GM12878 (cell line): ENCODE measurements at regions not wholly inside any gene's neighbourhood (a gene's known extent, or its start where the extent isn't known, plus 50 kb on each side); places are given as distances from the start of the nearest gene placed in this dataset.

Experiments
- ATAC-seq: fragments of 200-7000 bp; cut with Tn5 transposase; 3 replicates; pipeline ENCODE4 v1.9.1; 2020; ENCODE audit warnings: mild to moderate bottlenecking, moderate library complexity
- BruUV-seq: library from RNA; stranded (reverse); fragments of 400-500 nt; replicated peaks from 2 replicates; lab custom pipeline; 2021; lab: Mats Ljungman, UMichigan
- CTCF ChIA-PET: fragments of 300-600 bp; sonication (Branson Sonifier 250); formaldehyde crosslinking; extraction: SDS; loops from one replicate; lab custom pipeline; 2021; ENCODE audit warnings: inconsistent platforms; lab: Yijun Ruan, JAX
- POLR2A ChIA-PET: fragments of 350-600 bp; formaldehyde crosslinking; extraction: SDS; loops from one replicate; lab custom pipeline; 2021; ENCODE audit warnings: inconsistent platforms; lab: Charles Lee
- RAD21 ChIA-PET: fragments of 300-600 bp; sonication (Branson Sonifier 250); formaldehyde crosslinking; loops from one replicate; lab custom pipeline; 2023; ENCODE audit warnings: antibody characterized with exemption; ENCODE audit not compliant: unreplicated experiment; lab: Charles Lee
- SMC1A ChIA-PET: fragments of 300-600 bp; sonication (Branson Sonifier 250); formaldehyde crosslinking; loops from one replicate; lab custom pipeline; 2023; ENCODE audit not compliant: unreplicated experiment, uncharacterized antibody; lab: Charles Lee
- DNase-seq: peaks from one replicate; pipeline ENCODE4 v3.0.0-alpha.2; 2011; ENCODE audit warnings: low read depth, low spot score
- FAIRE-seq: peaks from 3 replicates; lab custom pipeline; 2011; peaks lifted over from hg19 to GRCh38; lab: Jason Lieb, UNC
- H2AFZ ChIP-seq: 2 replicates; pipeline ENCODE4 v1.6.0; 2011; ENCODE audit warnings: low read depth, low read length, control low read depth; ENCODE audit not compliant: control insufficient read depth
- H3K27ac ChIP-seq: 2 replicates; pipeline ENCODE4 v1.5.1; 2011; ENCODE audit warnings: control low read depth; ENCODE audit not compliant: control insufficient read depth, insufficient read depth
- H3K27me3 ChIP-seq, 2 experiments: replicated peaks in 1 of 2; 2 replicates each; pipeline versions ENCODE4 v1.6.0 to v1.6.1; 2011; ENCODE audit warnings: low read length in 1 of 2; ENCODE audit not compliant: control insufficient read depth in 2 of 2, insufficient read depth in 2 of 2
- H3K36me3 ChIP-seq, 2 experiments: 2 replicates each; pipeline ENCODE4 v1.5.1; 2011; ENCODE audit warnings: low read length in 1 of 2; ENCODE audit not compliant: control insufficient read depth in 2 of 2, insufficient read depth in 2 of 2
- H3K4me1 ChIP-seq: 2 replicates; pipeline ENCODE4 v1.6.1; 2011; ENCODE audit warnings: mild to moderate bottlenecking, low read length, moderate library complexity, mixed read lengths; ENCODE audit not compliant: control insufficient read depth, insufficient read depth
- H3K4me2 ChIP-seq: 2 replicates; pipeline ENCODE4 v1.6.0; 2011; ENCODE audit warnings: control low read depth; ENCODE audit not compliant: control insufficient read depth, insufficient read depth
- H3K4me3 ChIP-seq: fragments of 200-600 bp; sonication (generic); 2 replicates; pipeline ENCODE4 v1.5.1; 2016
- H3K79me2 ChIP-seq: 2 replicates; pipeline ENCODE4 v1.6.0; 2011; ENCODE audit warnings: low read length; ENCODE audit not compliant: control insufficient read depth, insufficient read depth
- H3K9ac ChIP-seq: 2 replicates; pipeline ENCODE4 v1.8.0; 2011; ENCODE audit warnings: low read length, control low read depth, mixed read lengths; ENCODE audit not compliant: control insufficient read depth, insufficient read depth
- H3K9me3 ChIP-seq: replicated peaks from 3 replicates; pipeline ENCODE4 v1.5.1; 2011; ENCODE audit warnings: mild to moderate bottlenecking, low read length; ENCODE audit not compliant: control insufficient read depth, insufficient read depth
- H4K20me1 ChIP-seq: 2 replicates; pipeline ENCODE4 v1.6.0; 2011; ENCODE audit not compliant: control insufficient read depth, insufficient read depth
- CEBPB ChIP-seq, 2 experiments: fragments of 150-350 bp in 1 of 2; IDR thresholded peaks; 2 replicates each; pipeline ENCODE4 v1.6.1; 2012 to 2014; ENCODE audit warnings: low read depth in 2 of 2, low read length in 2 of 2, borderline replicate concordance in 1 of 2, inconsistent platforms in 1 of 2
- HSF1 ChIP-seq: fragments of 150-350 bp; IDR thresholded peaks from 2 replicates; pipeline ENCODE4 v1.6.1; 2014; ENCODE audit warnings: mild to moderate bottlenecking, low read depth, low read length
- IRF3 ChIP-seq: fragments of 450-650 bp; IDR thresholded peaks from 2 replicates; pipeline ENCODE4 v1.6.1; 2014; ENCODE audit warnings: mild to moderate bottlenecking
- KLF5 ChIP-seq: fragments of 450-650 bp; IDR thresholded peaks from 2 replicates; pipeline ENCODE4 v1.6.1; 2014; ENCODE audit warnings: mild to moderate bottlenecking; ENCODE audit not compliant: partially characterized antibody
- NFXL1 ChIP-seq: fragments of 450-650 bp; IDR thresholded peaks from 2 replicates; pipeline ENCODE4 v1.6.1; 2017; ENCODE audit warnings: antibody characterized with exemption, mild to moderate bottlenecking, borderline replicate concordance
- NR2C2 ChIP-seq: IDR thresholded peaks from 2 replicates; pipeline ENCODE4 v1.6.1; 2011; ENCODE audit warnings: borderline replicate concordance, low read depth; ENCODE audit not compliant: control insufficient read depth, insufficient read length
- POLR2A ChIP-seq: IDR thresholded peaks from 2 replicates; pipeline ENCODE4 v1.6.1; 2011; ENCODE audit warnings: low read depth, mild to moderate bottlenecking, low read length
- SKIL ChIP-seq: fragments of 450-650 bp; IDR thresholded peaks from 2 replicates; pipeline ENCODE4 v1.6.1; 2017; ENCODE audit warnings: mild to moderate bottlenecking, low read depth, inconsistent platforms; ENCODE audit not compliant: poor library complexity, severe bottlenecking
- SREBF2 ChIP-seq: IDR thresholded peaks from 2 replicates; pipeline ENCODE4 v1.6.1; 2012; ENCODE audit warnings: mild to moderate bottlenecking, low read length
- YBX1 ChIP-seq: fragments of 450-650 bp; IDR thresholded peaks from 2 replicates; pipeline ENCODE4 v1.6.1; 2016; ENCODE audit warnings: antibody characterized with exemption
- WGBS: methylation state at CpG from one replicate; pipeline ENCODE4 v1.1.6; 2016; ENCODE audit warnings: low lambda C conversion rate; ENCODE audit not compliant: insufficient replicate concordance, insufficient coverage; ENCODE audit errors: missing lambda C conversion rate; 5-methylcytosine and 5-hydroxymethylcytosine counted together
- in situ Hi-C: fragments of 300-500 bp; cut with MboI; formaldehyde crosslinking; loops from 9 replicates; pipeline ENCODE4 v1.14.3; 2018; ENCODE audit warnings: mixed read lengths
- intact Hi-C: fragments of 100-400 bp; cut with micrococcal nuclease; formaldehyde crosslinking; loops from one replicate; pipeline ENCODE4 v1.14.2; 2022; ENCODE audit not compliant: unreplicated experiment
- TF ChIP-seq, protein P1 (sequence below): IDR thresholded peaks from 2 replicates; pipeline ENCODE4 v1.6.1; 2011; ENCODE audit warnings: mild to moderate bottlenecking, low read depth, low read length, moderate library complexity; ENCODE audit not compliant: insufficient replicate concordance

DNA sequence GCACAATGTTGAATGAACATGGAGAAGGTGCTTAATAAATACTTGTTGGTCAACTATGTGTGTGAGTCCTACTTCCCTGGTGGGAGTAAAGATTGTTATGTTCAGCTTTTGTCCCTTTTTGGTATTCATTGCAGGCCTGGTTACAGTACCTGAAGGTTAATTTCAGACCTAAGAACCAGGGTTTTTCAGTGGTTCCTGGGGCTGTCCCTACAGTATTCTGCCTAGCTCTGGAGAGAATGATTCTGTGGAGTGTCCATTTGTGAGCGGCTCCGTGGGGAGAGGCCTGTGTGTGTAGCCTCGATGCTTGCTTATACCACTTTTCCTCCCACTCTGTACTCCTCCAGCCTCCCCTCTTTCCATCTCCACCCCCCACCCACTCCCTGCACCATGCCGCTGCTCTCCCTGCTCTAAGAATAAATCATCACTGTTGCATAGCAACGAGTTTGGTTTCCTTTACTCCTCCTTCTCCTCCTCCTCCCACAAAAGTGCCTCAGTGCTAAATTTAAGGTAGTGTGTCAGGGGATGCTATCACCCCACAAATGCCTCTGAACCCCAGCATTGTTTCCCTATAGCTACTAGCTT, 150.6 kb upstream of the ROPN1 start:
- TF ChIP-seq YBX1 (no peak), SKIL (no peak), KLF5 (no peak)
- WGBS, result 18% methylated on average over 5 of the region's 5 CpGs
- no peak overlapping the region for H3K9ac ChIP-seq
- no peak overlapping the region for H3K4me3 ChIP-seq
- no TSS peak for BruUV-seq
- DNase-seq, result no peak
- no peaks in the 10 kb centered on the region for H3K9me3 ChIP-seq
- H3K4me2 ChIP-seq, result no peak overlapping the region
- H3K27ac ChIP-seq, result no peak overlapping the region
- in situ Hi-C loops, result no loop called here
- ChIA-PET RAD21 (no interaction called here), CTCF (interaction anchor here (1.1 kb wide), 1 partner anchor 104 kb away, joined by 3 read pairs; no protein-coding TSS in a partner anchor), SMC1A (interaction anchor here (1.4 kb wide), 1 partner anchor 105 kb away, joined by 3 read pairs; no protein-coding TSS in a partner anchor), POLR2A (no interaction called here)
- no peak for FAIRE-seq
- ATAC-seq, result no peak
- no peaks in the 10 kb centered on the region for H3K79me2 ChIP-seq
- H4K20me1 ChIP-seq, result no peaks in the 10 kb centered on the region
- H2AFZ ChIP-seq, result no peak overlapping the region
- H3K27me3 ChIP-seq, result no peaks in the 10 kb centered on the region; a peak in 2 of 4 replicates
- intact Hi-C loops, result no loop called here
- H3K4me1 ChIP-seq, result no peaks in the 10 kb centered on the region; the same call in 1 of the 2 replicates
- H3K36me3 ChIP-seq, result no peaks in the 10 kb centered on the region

DNA sequence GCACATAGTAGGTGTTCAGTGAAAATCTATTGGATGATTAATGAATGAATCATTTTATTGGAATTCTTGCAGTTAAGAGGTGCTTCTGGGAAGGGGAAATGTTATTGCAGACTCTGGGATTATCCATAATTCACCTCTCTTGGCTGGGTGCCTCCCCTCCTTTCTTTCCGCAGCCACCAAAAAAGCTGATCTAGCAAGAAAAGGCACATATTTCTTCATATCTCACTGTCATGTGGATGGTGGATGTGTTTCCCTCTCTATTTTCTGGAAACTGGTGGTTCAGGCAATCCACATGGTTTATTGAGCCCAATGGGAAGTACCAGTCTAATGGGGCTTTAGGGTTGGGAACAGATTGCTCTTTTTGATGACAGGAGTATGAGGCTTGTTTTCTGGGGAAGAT, 151.1 kb upstream of the ROPN1 start:
- 82% methylated on average over 1 of the region's 1 CpG for WGBS
- no peak for TF ChIP-seq NR2C2
- TF ChIP-seq, protein P1, sequence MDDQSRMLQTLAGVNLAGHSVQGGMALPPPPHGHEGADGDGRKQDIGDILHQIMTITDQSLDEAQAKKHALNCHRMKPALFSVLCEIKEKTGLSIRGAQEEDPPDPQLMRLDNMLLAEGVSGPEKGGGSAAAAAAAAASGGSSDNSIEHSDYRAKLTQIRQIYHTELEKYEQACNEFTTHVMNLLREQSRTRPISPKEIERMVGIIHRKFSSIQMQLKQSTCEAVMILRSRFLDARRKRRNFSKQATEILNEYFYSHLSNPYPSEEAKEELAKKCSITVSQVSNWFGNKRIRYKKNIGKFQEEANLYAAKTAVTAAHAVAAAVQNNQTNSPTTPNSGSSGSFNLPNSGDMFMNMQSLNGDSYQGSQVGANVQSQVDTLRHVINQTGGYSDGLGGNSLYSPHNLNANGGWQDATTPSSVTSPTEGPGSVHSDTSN, result no peak
- TF ChIP-seq NFXL1, result no peak
- no peak for TF ChIP-seq HSF1
- TF ChIP-seq POLR2A, result no peak
- no peak for TF ChIP-seq SREBF2
- TF ChIP-seq IRF3, result no peak
- no peak for TF ChIP-seq CEBPB (IDR thresholded peaks at IDR 0.05; ENCODE audit: borderline replicate concordance in 1 of 2, low read depth in 2 of 2, low read length in 2 of 2)

More for the DNA sequence above, 151.1 kb upstream of the ROPN1 start:
- Histone ChIP-seq H3K9ac (no peak overlapping the region), H3K4me3 (no peak overlapping the region), H3K27me3 (no peaks in the 10 kb centered on the region; a peak in 1 of 4 replicates), H2AFZ (no peak overlapping the region), H3K4me1 (no peaks in the 10 kb centered on the region; the same call in 1 of the 2 replicates), H3K36me3 (no peaks in the 10 kb centered on the region), H4K20me1 (no peaks in the 10 kb centered on the region), H3K27ac (no peak overlapping the region), H3K79me2 (no peaks in the 10 kb centered on the region), H3K4me2 (no peak overlapping the region), H3K9me3 (no peaks in the 10 kb centered on the region)
- in situ Hi-C loops (no loop called here), intact Hi-C loops (no loop called here)
- BruUV-seq, result no TSS peak
- ChIA-PET SMC1A (interaction anchor here (1.3 to 1.5 kb wide), 3 partner anchors 14 to 104 kb away, joined by 3 read pairs; no protein-coding TSS in a partner anchor), POLR2A (no interaction called here), CTCF (interaction anchor here (1.1 kb wide), 1 partner anchor 104 kb away, joined by 3 read pairs; no protein-coding TSS in a partner anchor), RAD21 (no interaction called here)
- FAIRE-seq (no peak), DNase-seq (no peak), ATAC-seq (no peak)
